ENCODE measurements at regions not wholly inside any gene's neighbourhood (a gene's known extent, or its start where the extent isn't known, plus 50 kb on each side); places are given as distances from the start of the nearest gene placed in this dataset.
"Not testable (repeated sequence)": the region's sequence is repeated elsewhere in the genome, so short reads cannot be mapped to it uniquely, and the experiment has no call there.

- no peak for TF ChIP-seq CTCF (IDR thresholded peaks at IDR 0.05; ENCODE audit: unreplicated experiment)
- Mint-ChIP-seq H3K36me3 (ENCODE audit: insufficient read depth) (no peaks in the 10 kb centered on the region), H3K27me3 (no peaks in the 10 kb centered on the region), H3K4me1 (ENCODE audit: low read depth) (peaks cover 2% of the 10 kb centered on the region), H3K27ac (no peak overlapping the region), H3K4me3 (ENCODE audit: low read depth) (no peak overlapping the region), H3K9me3 (ENCODE audit: low read depth) (peaks cover 5% of the 10 kb centered on the region)
- DNase-seq (ENCODE audit: low spot score, unreplicated experiment), result no peak
Measured at GRCh38 chr5:54794135-54794975, 191.0 kb downstream of the ESM1 start.

- no peaks in the 10 kb centered on the region for H3K36me3 Mint-ChIP-seq (ENCODE audit: insufficient read depth)
- no peak overlapping the region for H3K4me3 Mint-ChIP-seq (ENCODE audit: low read depth)
- H3K9me3 Mint-ChIP-seq (ENCODE audit: low read depth), result peaks cover 5% of the 10 kb centered on the region
- no peak overlapping the region for H3K27ac Mint-ChIP-seq
- no peak for TF ChIP-seq CTCF (IDR thresholded peaks at IDR 0.05; ENCODE audit: unreplicated experiment)
- no peaks in the 10 kb centered on the region for H3K27me3 Mint-ChIP-seq
- H3K4me1 Mint-ChIP-seq (ENCODE audit: low read depth), result peaks cover 2% of the 10 kb centered on the region
- no peak for DNase-seq (ENCODE audit: low spot score, unreplicated experiment)
Measured at GRCh38 chr5:54793468-54794134, 191.8 kb downstream of the ESM1 start.

- no peaks in the 10 kb centered on the region for H3K36me3 Mint-ChIP-seq (ENCODE audit: insufficient read depth)
- TF ChIP-seq CTCF (IDR thresholded peaks at IDR 0.05; ENCODE audit: unreplicated experiment), result no peak
- no peak overlapping the region for H3K27ac Mint-ChIP-seq
- peaks cover 5% of the 10 kb centered on the region for H3K9me3 Mint-ChIP-seq (ENCODE audit: low read depth)
- no peaks in the 10 kb centered on the region for H3K27me3 Mint-ChIP-seq
- no peak for DNase-seq (ENCODE audit: low spot score, unreplicated experiment)
- peaks cover 2% of the 10 kb centered on the region for H3K4me1 Mint-ChIP-seq (ENCODE audit: low read depth)
- H3K4me3 Mint-ChIP-seq (ENCODE audit: low read depth), result no peak overlapping the region
Measured at GRCh38 chr5:54792611-54793404, 192.6 kb downstream of the ESM1 start.

- not testable (repeated sequence) for H3K27me3 Mint-ChIP-seq; H3K27ac Mint-ChIP-seq; H3K9me3 Mint-ChIP-seq (ENCODE audit: low read depth); DNase-seq (ENCODE audit: low spot score, unreplicated experiment); H3K36me3 Mint-ChIP-seq (ENCODE audit: insufficient read depth); H3K4me1 Mint-ChIP-seq (ENCODE audit: low read depth); H3K4me3 Mint-ChIP-seq (ENCODE audit: low read depth)
Measured at GRCh38 chr5:54787910-54788309, 197.5 kb downstream of the ESM1 start.

GRCh38 chr5:54785729-54786591 lies 199.4 kb downstream of the ESM1 start:
- no peak for DNase-seq (ENCODE audit: low spot score, unreplicated experiment)
- H3K27me3 Mint-ChIP-seq, result no peaks in the 10 kb centered on the region
- TF ChIP-seq CTCF (IDR thresholded peaks at IDR 0.05; ENCODE audit: unreplicated experiment), result no peak
- H3K4me3 Mint-ChIP-seq (ENCODE audit: low read depth), result no peak overlapping the region
- H3K27ac Mint-ChIP-seq, result peak overlapping the region; percentile 49
- H3K36me3 Mint-ChIP-seq (ENCODE audit: insufficient read depth), result no peaks in the 10 kb centered on the region
- H3K9me3 Mint-ChIP-seq (ENCODE audit: low read depth), result peaks cover 22% of the 10 kb centered on the region
- H3K4me1 Mint-ChIP-seq (ENCODE audit: low read depth), result no peaks in the 10 kb centered on the region
